GM13977 (cell line): ENCODE measurements at regions not wholly inside any gene's neighbourhood (a gene's known extent, or its start where the extent isn't known, plus 50 kb on each side); places are given as distances from the start of the nearest gene placed in this dataset.

Experiments used
- DNase-seq: peaks from one replicate; pipeline ENCODE4 v3.0.0; 2012; ENCODE audit warnings: low spot score
- in situ Hi-C: fragments of 300-500 bp; cut with MboI; formaldehyde crosslinking; loops from one replicate; pipeline ENCODE4 v1.12.0; 2022; ENCODE audit warnings: low sequenced_read_pairs, low pct_unique_long_range_greater_than_20kb, mixed read lengths, inconsistent platforms; ENCODE audit not compliant: unreplicated experiment
- TF ChIP-seq, protein P1 (sequence below): IDR thresholded peaks from 2 replicates; pipeline ENCODE4 v1.5.1; 2012; ENCODE audit warnings: mild to moderate bottlenecking, control low read depth; ENCODE audit not compliant: insufficient read depth; ENCODE audit errors: extremely low read depth, missing control alignments

DNA sequence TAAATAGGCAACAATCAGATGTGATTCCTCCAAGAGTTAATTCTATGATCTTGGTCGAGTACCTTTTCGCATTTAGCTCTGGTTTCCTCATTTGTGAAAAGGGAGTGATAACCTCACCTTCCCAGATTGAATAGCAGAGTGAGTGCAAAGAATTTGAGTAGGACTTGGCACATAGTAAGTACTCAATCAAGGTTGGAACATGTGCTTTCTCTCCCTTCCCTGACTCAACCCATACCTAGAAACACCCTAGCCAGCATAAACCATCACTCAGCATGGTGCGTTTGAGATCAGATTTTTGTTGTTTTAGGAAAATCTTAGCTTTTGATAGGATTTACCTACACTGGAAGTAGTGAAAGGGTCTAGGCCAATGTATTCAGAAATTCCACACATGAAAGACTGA, 333.4 kb upstream of the NT5E start:
- no peak for DNase-seq
- TF ChIP-seq, protein P1, sequence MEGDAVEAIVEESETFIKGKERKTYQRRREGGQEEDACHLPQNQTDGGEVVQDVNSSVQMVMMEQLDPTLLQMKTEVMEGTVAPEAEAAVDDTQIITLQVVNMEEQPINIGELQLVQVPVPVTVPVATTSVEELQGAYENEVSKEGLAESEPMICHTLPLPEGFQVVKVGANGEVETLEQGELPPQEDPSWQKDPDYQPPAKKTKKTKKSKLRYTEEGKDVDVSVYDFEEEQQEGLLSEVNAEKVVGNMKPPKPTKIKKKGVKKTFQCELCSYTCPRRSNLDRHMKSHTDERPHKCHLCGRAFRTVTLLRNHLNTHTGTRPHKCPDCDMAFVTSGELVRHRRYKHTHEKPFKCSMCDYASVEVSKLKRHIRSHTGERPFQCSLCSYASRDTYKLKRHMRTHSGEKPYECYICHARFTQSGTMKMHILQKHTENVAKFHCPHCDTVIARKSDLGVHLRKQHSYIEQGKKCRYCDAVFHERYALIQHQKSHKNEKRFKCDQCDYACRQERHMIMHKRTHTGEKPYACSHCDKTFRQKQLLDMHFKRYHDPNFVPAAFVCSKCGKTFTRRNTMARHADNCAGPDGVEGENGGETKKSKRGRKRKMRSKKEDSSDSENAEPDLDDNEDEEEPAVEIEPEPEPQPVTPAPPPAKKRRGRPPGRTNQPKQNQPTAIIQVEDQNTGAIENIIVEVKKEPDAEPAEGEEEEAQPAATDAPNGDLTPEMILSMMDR: no peak
- in situ Hi-C loops: no loop called here

DNA sequence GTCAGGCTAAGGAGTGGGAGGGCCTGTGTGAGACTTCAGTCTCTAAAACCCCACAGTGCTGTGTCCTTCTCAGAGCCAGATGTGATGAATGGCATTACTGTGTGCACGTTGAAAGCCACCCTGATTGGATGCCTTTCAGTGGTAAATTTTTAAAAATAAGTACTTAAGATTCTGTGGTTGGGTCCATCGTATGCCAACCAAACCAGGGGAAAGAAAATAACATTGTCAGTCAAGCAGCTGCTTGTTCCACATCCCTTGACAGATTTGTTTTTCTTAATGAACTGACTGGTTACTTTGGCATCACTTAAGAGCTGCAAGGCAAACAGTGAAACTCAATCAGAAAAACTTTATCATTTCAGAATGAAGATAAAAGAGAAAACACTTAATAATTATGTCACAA, 334.0 kb upstream of the NT5E start:
- DNase-seq: no peak
- in situ Hi-C loops: no loop called here
- TF ChIP-seq, protein P1: no peak

DNA sequence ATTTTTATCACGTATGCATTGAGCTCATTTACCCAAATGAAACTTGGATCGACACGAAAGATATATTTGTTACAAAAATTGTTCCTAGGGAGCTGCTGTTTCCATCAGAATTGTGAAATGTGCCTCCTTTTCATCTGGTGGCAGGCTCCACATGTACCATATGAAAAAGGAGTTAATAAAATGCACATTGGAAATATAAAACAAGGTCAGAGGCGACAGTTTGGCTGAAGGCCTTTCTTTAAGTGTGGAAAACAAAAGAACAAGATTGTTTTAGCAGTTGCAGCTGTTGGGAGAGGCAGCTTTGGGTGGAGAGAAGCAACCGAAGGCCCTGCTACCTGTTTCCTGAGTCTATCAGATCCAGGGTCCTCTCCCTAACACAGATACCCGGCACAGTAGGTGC, 334.5 kb upstream of the NT5E start:
- in situ Hi-C loops: no loop called here
- DNase-seq: no peak
- TF ChIP-seq, protein P1: no peak

DNA sequence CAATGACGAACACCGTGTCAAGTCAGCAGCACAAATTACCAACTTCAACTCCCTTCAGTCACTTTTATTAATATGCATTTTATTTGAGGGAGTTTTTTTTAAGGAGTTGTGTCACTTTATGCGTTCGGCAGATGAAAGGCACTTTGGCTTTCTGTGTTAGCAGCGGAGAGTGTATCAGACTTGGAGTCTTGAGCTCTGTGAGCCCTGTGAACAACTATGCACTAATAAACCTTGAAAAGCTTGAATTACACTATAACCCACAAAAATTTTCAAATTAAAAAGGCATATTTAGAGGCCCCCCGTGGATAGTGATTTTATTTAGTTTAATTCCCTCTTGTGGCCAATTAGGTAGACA, 335.3 kb upstream of the NT5E start:
- in situ Hi-C loops: no loop called here
- DNase-seq: no peak
- TF ChIP-seq, protein P1: no peak

DNA sequence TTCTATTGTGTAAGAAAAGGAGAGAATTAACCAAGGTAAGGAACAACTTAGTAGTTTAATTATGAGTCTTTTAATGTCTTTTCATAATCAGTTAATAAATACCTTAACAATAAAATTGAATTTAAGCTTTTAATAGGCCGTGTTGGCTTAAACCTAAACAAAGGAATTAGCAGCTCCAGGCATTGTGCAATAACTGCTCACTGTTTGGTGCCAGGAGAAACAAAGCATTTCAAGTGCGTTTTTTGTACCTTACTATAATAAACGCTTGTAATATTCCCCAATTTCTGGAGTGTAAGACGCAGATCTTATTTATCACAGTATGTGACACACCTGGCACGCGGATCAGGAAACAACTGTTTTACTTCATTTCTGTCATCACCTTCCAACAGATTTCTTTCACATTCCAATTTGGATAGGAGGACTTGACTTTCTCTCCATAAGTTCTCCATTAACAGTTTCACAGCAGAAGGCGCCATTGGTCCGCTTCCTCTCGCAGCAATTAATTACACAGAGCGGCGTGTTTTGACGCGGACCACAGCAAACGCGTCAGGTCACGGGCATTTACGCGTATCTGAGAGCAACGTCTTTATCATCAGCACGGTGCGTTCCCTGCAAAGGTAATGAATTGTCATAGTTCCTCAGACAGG, 335.8 kb upstream of the NT5E start:
- TF ChIP-seq, protein P1: no peak
- in situ Hi-C loops: no loop called here
- DNase-seq: no peak

DNA sequence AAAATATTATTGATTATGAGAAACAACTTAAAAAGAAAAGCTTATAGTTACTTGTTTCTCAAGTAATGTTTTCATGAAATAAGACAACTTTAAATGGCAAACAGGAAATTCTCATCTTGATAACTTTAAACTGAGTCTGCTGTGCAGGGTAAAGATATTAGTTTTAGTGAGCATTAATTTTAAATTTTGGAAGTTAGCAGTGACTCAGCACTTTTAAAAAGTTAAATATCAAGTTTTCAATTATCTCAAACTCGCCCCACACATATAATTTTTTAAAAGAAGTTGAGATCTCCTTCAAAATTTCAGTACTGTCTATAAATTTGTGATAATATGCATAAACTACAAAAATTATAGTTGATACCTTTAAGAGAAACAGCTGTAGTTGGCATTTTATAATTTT, 337.3 kb upstream of the NT5E start:
- DNase-seq: no peak
- TF ChIP-seq, protein P1: no peak
- in situ Hi-C loops: no loop called here
